Suprapubic skin (tissue), 4 donors: ENCODE measurements at regions not wholly inside any gene's neighbourhood (a gene's known extent, or its start where the extent isn't known, plus 50 kb on each side); places are given as distances from the start of the nearest gene placed in this dataset.

Experiments
- DNase-seq, 2 donors: peaks; one replicate each; pipeline ENCODE4 v3.0.0-alpha.2; 2019; ENCODE audit warnings: low spot score in 2 of 2
- H3K27ac ChIP-seq: fragments of 200-600 bp; sonication (generic); one replicate; pipeline ENCODE4 v1.5.1; 2019
- H3K27me3 ChIP-seq: fragments of 200-600 bp; sonication (generic); one replicate; pipeline ENCODE4 v1.5.1; 2019
- H3K36me3 ChIP-seq: fragments of 200-600 bp; sonication (generic); one replicate; pipeline ENCODE4 v1.5.1; 2019
- H3K4me1 ChIP-seq: fragments of 200-600 bp; sonication (generic); one replicate; pipeline ENCODE4 v1.5.1; 2019
- H3K4me3 ChIP-seq: fragments of 200-600 bp; sonication (generic); one replicate; pipeline ENCODE4 v1.5.1; 2019; ENCODE audit warnings: mild to moderate bottlenecking
- H3K9me3 ChIP-seq: fragments of 200-600 bp; sonication (generic); one replicate; pipeline ENCODE4 v1.5.1; 2019
- CTCF ChIP-seq, 2 donors: fragments of 200-600 bp in 1 of 2; fragments of 450-650 bp in 1 of 2; sonication (generic) in 1 of 2; IDR thresholded peaks; one replicate each; pipeline ENCODE4 v1.5.1; 2016 to 2019; ENCODE audit warnings: antibody characterized with exemption in 2 of 2, mild to moderate bottlenecking in 1 of 2, moderate library complexity in 1 of 2
- EP300 ChIP-seq: sonication (generic); formaldehyde crosslinking; IDR thresholded peaks from one replicate; pipeline ENCODE4 v1.6.1; 2017; ENCODE audit warnings: antibody characterized with exemption
- POLR2A ChIP-seq, 2 donors: fragments of 450-650 bp; IDR thresholded peaks; one replicate each; pipeline ENCODE4 v1.6.1; 2017; ENCODE audit warnings: antibody characterized with exemption in 2 of 2, mild to moderate bottlenecking in 2 of 2, moderate library complexity in 2 of 2
- POLR2AphosphoS5 ChIP-seq, 3 donors: sonication (generic); formaldehyde crosslinking; IDR thresholded peaks; one replicate each; pipeline ENCODE4 v1.6.1; 2017; ENCODE audit warnings: antibody characterized with exemption in 3 of 3
- WGBS: methylation state at CpG from one replicate; pipeline ENCODE4 v1.1.5; 2018; 5-methylcytosine and 5-hydroxymethylcytosine counted together

- no peaks in the 10 kb centered on the region for H3K27me3 ChIP-seq
- H3K4me3 ChIP-seq: no peak overlapping the region
- no peaks in the 10 kb centered on the region for H3K9me3 ChIP-seq
- H3K27ac ChIP-seq: no peak overlapping the region
- WGBS: 89% methylated on average over 3 of the region's 3 CpGs
- no peaks in the 10 kb centered on the region for H3K4me1 ChIP-seq
- no peaks in the 10 kb centered on the region for H3K36me3 ChIP-seq
- DNase-seq: no peak
- no peak for TF ChIP-seq POLR2A (IDR thresholded peaks at IDR 0.05)
Observed at GRCh38 chrX:81348388-81348787, 146.5 kb downstream of the SH3BGRL start.

GRCh38 chrX:81354954-81355353, 153.1 kb downstream of the SH3BGRL start:
- Histone ChIP-seq H3K27me3 (no peaks in the 10 kb centered on the region), H3K9me3 (no peaks in the 10 kb centered on the region), H3K4me3 (no peak overlapping the region), H3K27ac (no peak overlapping the region), H3K36me3 (no peaks in the 10 kb centered on the region), H3K4me1 (no peaks in the 10 kb centered on the region)
- WGBS: 64% methylated on average over 4 of the region's 4 CpGs
- TF ChIP-seq CTCF (IDR thresholded peaks at IDR 0.05) (no peak), POLR2AphosphoS5 (IDR thresholded peaks at IDR 0.05) (no peak), EP300 (no peak), POLR2A (IDR thresholded peaks at IDR 0.05) (no peak)
- no peak for DNase-seq

GRCh38 chrX:81355436-81355835, 153.5 kb downstream of the SH3BGRL start:
- 12% methylated on average over 4 of the region's 4 CpGs for WGBS
- TF ChIP-seq CTCF (IDR thresholded peaks at IDR 0.05): no peak
- no peak for TF ChIP-seq EP300
- no peak for TF ChIP-seq POLR2A (IDR thresholded peaks at IDR 0.05)
- TF ChIP-seq POLR2AphosphoS5 (IDR thresholded peaks at IDR 0.05): no peak

GRCh38 chrX:81367291-81367690, 165.4 kb downstream of the SH3BGRL start:
- DNase-seq: no peak
- Histone ChIP-seq H3K4me1 (no peaks in the 10 kb centered on the region), H3K4me3 (no peak overlapping the region), H3K36me3 (no peaks in the 10 kb centered on the region), H3K27ac (no peak overlapping the region), H3K27me3 (no peaks in the 10 kb centered on the region), H3K9me3 (no peaks in the 10 kb centered on the region)
- WGBS: 82% methylated on average over 3 of the region's 3 CpGs
- no peak for TF ChIP-seq CTCF (IDR thresholded peaks at IDR 0.05)
- TF ChIP-seq POLR2A (IDR thresholded peaks at IDR 0.05): no peak
- TF ChIP-seq POLR2AphosphoS5 (IDR thresholded peaks at IDR 0.05): no peak
- no peak for TF ChIP-seq EP300

More at GRCh38 chrX:81355436-81355835, 153.5 kb downstream of the SH3BGRL start:
- Histone ChIP-seq H3K9me3 (no peaks in the 10 kb centered on the region), H3K27me3 (no peaks in the 10 kb centered on the region), H3K4me3 (no peak overlapping the region), H3K36me3 (no peaks in the 10 kb centered on the region), H3K27ac (no peak overlapping the region), H3K4me1 (no peaks in the 10 kb centered on the region)
- DNase-seq: no peak

- Histone ChIP-seq H3K27ac (no peak overlapping the region), H3K4me1 (no peaks in the 10 kb centered on the region), H3K36me3 (no peaks in the 10 kb centered on the region), H3K9me3 (no peaks in the 10 kb centered on the region), H3K27me3 (no peaks in the 10 kb centered on the region), H3K4me3 (no peak overlapping the region)
- no peak for DNase-seq
- TF ChIP-seq POLR2AphosphoS5 (IDR thresholded peaks at IDR 0.05) (no peak), CTCF (IDR thresholded peaks at IDR 0.05) (peak; percentile 5 to 28)
- WGBS: 31% methylated on average over 2 of the region's 2 CpGs
Observed at GRCh38 chrX:81377329-81377728, 175.4 kb downstream of the SH3BGRL start.

GRCh38 chrX:81378560-81378959, 176.7 kb downstream of the SH3BGRL start:
- Histone ChIP-seq H3K27ac (no peak overlapping the region), H3K36me3 (no peaks in the 10 kb centered on the region), H3K4me3 (no peak overlapping the region), H3K27me3 (no peaks in the 10 kb centered on the region), H3K9me3 (no peaks in the 10 kb centered on the region), H3K4me1 (no peaks in the 10 kb centered on the region)
- no peak for DNase-seq
- TF ChIP-seq POLR2A (IDR thresholded peaks at IDR 0.05) (no peak), POLR2AphosphoS5 (IDR thresholded peaks at IDR 0.05) (no peak), EP300 (no peak), CTCF (IDR thresholded peaks at IDR 0.05) (no peak)
- 61% methylated on average over 1 of the region's 1 CpG for WGBS
